Pancreas (tissue), 10 donors: ENCODE measurements at regions not wholly inside any gene's neighbourhood (a gene's known extent, or its start where the extent isn't known, plus 50 kb on each side); places are given as distances from the start of the nearest gene placed in this dataset.
A peak's percentile ranks its signal among the peaks of the same experiment; 100 is the strongest.

ENCODE experiments used
- ATAC-seq, 4 donors: fragments of 200-7000 bp; cut with Tn5 transposase; one replicate each; pipeline versions ENCODE4 v1.8.0 to v1.9.1; 2020; ENCODE audit warnings: mild to moderate bottlenecking in 4 of 4, moderate library complexity in 4 of 4
- DNase-seq, 6 donors: peaks; one replicate each; pipeline ENCODE4 v3.0.0-alpha.2; 2020
- FAIRE-seq: peaks from 2 replicates; lab custom pipeline; 2012; peaks lifted over from hg19 to GRCh38; lab: Jason Lieb, UNC
- H3K27ac ChIP-seq, 4 donors: fragments of 200-600 bp; sonication (generic); 1 replicate in 3 of 4; 2 replicates in 1 of 4; pipeline versions ENCODE4 v1.5.0 to v1.8.0; 2020
- H3K27me3 ChIP-seq, 4 donors: fragments of 200-600 bp; one replicate each; pipeline ENCODE4 v1.8.0; 2021
- H3K36me3 ChIP-seq, 3 donors: fragments of 200-600 bp; sonication (generic) in 1 of 3; one replicate each; pipeline versions ENCODE4 v1.5.0 to v1.8.0; 2020 to 2021
- H3K4me1 ChIP-seq, 3 donors: fragments of 200-600 bp; one replicate each; pipeline ENCODE4 v1.8.0; 2021
- H3K4me3 ChIP-seq, 4 donors: fragments of 200-600 bp; sonication (generic) in 2 of 4; one replicate each; pipeline versions ENCODE4 v1.5.0 to v1.8.0; 2020 to 2021
- H3K9me3 ChIP-seq, 4 donors: fragments of 200-600 bp; one replicate each; pipeline ENCODE4 v1.8.0; 2021
- WGBS, 2 donors: extraction: QIAGEN DNeasy Blood & Tissue Kit; methylation state at CpG; one replicate each; pipeline ENCODE4 v1.1.7; 2013; 5-methylcytosine and 5-hydroxymethylcytosine counted together
- intact Hi-C, 3 donors: fragments of 100-400 bp; cut with DNase I; formaldehyde crosslinking; loops; one replicate each; pipeline versions ENCODE4 v1.11.1 to v1.14.2; 2022
- TF ChIP-seq, protein P1 (sequence below), 4 donors: fragments of 200-600 bp; sonication (generic) in 3 of 4; IDR thresholded peaks; one replicate each; pipeline versions ENCODE4 v1.5.0 to v1.8.0; 2021; ENCODE audit warnings: antibody characterized with exemption in 4 of 4
- donor health status: healthy with polysubstance abuse.
- donor health status: DM: no; HTN: no; CAD: no; lungs with moderate emphysema.
- donor health status: DM: no; HTN: no; CAD: no.
- donor health status: control.
- donor health status: control.
- donor health status: Bipolar disorder and iron deficiency.
- donor health status: DM: yes; HTN: yes; CAD: no.
- donor health status: DM: no; HTN: no; CAD: no.
- donor health status: DM: no; HTN: no; CAD: no.
- donor health status: DM: yes; HTN: yes; CAD: no.

DNA sequence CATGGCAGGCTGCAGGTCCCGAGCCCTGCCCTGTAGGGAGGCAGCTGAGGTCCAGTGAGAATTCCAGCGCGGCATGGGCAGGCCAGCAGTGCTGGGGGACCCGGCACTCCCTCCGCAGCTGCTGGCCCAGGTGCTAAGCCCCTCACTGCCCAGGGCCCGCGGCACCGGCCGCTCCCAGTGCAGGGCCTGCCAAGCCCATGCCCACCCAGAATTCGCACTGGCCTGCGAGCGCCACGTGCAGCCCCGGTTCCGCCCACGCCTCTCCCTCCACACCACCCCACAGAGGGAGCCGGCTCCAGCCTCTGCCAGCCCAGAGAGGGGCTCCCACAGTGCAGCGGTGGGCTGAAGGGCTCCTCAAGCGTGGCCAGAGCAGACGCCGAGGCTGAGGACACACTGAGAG is 158.5 kb upstream of the ACVR2A start:
- H3K27me3 ChIP-seq, result no peaks in the 10 kb centered on the region
- DNase-seq, result peak in 2 of 6 donors; percentile 45 to 53
- no peak for FAIRE-seq
- no peaks in the 10 kb centered on the region for H3K9me3 ChIP-seq
- ATAC-seq, result no peak
- TF ChIP-seq, protein P1, sequence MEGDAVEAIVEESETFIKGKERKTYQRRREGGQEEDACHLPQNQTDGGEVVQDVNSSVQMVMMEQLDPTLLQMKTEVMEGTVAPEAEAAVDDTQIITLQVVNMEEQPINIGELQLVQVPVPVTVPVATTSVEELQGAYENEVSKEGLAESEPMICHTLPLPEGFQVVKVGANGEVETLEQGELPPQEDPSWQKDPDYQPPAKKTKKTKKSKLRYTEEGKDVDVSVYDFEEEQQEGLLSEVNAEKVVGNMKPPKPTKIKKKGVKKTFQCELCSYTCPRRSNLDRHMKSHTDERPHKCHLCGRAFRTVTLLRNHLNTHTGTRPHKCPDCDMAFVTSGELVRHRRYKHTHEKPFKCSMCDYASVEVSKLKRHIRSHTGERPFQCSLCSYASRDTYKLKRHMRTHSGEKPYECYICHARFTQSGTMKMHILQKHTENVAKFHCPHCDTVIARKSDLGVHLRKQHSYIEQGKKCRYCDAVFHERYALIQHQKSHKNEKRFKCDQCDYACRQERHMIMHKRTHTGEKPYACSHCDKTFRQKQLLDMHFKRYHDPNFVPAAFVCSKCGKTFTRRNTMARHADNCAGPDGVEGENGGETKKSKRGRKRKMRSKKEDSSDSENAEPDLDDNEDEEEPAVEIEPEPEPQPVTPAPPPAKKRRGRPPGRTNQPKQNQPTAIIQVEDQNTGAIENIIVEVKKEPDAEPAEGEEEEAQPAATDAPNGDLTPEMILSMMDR (IDR thresholded peaks at IDR 0.05), result no peak
- H3K27ac ChIP-seq, result no peak overlapping the region
- intact Hi-C loops, result no loop called here
- WGBS, 2 donors, result 88 to 91% methylated on average over 17 to 21 of the region's 21 CpGs
- H3K4me1 ChIP-seq, result no peaks in the 10 kb centered on the region
- no peaks in the 10 kb centered on the region for H3K36me3 ChIP-seq
- no peak overlapping the region for H3K4me3 ChIP-seq

DNA sequence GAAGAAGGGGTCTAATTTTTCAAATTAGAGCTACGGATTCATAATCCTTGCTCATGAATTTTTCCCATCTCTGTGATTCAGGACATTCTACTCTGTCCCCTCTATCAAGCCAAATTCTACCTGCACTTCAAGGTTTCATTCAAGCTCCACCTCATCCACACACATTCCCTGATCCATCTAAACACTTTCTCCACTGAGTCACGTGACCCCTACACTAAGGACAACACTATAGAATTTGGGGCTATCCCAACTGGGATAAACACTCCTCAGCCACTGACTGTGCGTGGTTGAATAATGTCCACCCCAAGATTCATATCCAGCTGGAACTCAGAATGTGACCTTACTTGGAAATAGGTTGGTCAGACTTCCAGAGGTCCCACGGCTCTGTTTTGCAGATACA is 159.9 kb upstream of the ACVR2A start:
- TF ChIP-seq, protein P1 (IDR thresholded peaks at IDR 0.05), result no peak
- ATAC-seq, result no peak

DNA sequence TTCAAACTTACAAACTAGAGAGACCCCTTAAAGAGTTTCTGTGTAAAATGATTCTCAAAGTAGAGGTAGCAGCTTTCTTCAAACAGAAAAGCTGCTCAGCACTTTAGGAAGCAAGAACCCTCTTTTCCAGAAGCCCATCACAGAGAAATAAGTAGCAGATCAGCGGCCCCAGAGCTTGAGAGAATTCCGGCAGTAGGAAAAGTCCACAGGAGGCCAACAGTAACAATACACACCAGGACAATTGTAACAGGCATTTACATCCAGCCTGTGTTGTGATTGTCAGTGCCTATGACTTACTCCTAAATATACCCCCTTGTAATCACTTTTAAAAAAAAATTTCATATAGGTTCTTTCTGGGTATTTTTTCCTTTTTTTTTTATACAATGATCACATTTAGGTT is 161.4 kb upstream of the ACVR2A start:
- ATAC-seq, result no peak
- 89 to 90% methylated on average over 2 of the region's 2 CpGs for WGBS, 2 donors
- FAIRE-seq, result no peak
- Histone ChIP-seq H3K36me3 (no peaks in the 10 kb centered on the region), H3K9me3 (no peaks in the 10 kb centered on the region), H3K4me1 (no peaks in the 10 kb centered on the region), H3K27me3 (no peaks in the 10 kb centered on the region), H3K27ac (no peak overlapping the region), H3K4me3 (no peak overlapping the region)
- intact Hi-C loops, result no loop called here
- DNase-seq, result no peak
- TF ChIP-seq, protein P1 (IDR thresholded peaks at IDR 0.05), result no peak

More for the DNA sequence above, 159.9 kb upstream of the ACVR2A start:
- FAIRE-seq, result no peak
- no peaks in the 10 kb centered on the region for H3K27me3 ChIP-seq
- H3K9me3 ChIP-seq, result no peaks in the 10 kb centered on the region
- H3K4me3 ChIP-seq, result no peak overlapping the region
- H3K36me3 ChIP-seq, result no peaks in the 10 kb centered on the region
- H3K27ac ChIP-seq, result no peak overlapping the region
- 70 to 88% methylated on average over 4 of the region's 4 CpGs for WGBS, 2 donors
- H3K4me1 ChIP-seq, result no peaks in the 10 kb centered on the region
- no peak for DNase-seq
- intact Hi-C loops, result no loop called here

DNA sequence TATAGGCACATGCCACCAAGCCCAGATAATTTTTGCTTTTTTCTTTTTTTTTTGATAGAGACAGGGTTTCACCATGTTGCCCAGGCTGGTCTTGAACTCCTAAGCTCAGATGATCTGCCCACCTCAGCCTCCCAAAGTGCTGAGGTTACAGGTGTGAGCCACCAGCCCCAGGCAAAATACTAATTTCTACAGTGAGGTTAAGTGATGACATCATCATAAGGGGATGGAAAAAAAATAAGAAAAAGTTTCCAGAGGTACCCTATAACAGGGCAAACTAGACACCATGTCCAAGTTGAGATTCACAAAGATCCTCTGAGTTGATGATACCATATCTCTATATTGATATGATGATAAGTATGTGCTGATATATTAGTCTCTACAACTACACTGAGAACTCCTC is 163.7 kb upstream of the ACVR2A start:
- ATAC-seq (no peak), DNase-seq (no peak), FAIRE-seq (no peak)
- Histone ChIP-seq H3K36me3 (no peaks in the 10 kb centered on the region), H3K9me3 (no peaks in the 10 kb centered on the region), H3K4me1 (no peaks in the 10 kb centered on the region), H3K4me3 (no peak overlapping the region), H3K27me3 (no peaks in the 10 kb centered on the region), H3K27ac (no peak overlapping the region)
- TF ChIP-seq, protein P1 (IDR thresholded peaks at IDR 0.05), result no peak
- intact Hi-C loops, result no loop called here

DNA sequence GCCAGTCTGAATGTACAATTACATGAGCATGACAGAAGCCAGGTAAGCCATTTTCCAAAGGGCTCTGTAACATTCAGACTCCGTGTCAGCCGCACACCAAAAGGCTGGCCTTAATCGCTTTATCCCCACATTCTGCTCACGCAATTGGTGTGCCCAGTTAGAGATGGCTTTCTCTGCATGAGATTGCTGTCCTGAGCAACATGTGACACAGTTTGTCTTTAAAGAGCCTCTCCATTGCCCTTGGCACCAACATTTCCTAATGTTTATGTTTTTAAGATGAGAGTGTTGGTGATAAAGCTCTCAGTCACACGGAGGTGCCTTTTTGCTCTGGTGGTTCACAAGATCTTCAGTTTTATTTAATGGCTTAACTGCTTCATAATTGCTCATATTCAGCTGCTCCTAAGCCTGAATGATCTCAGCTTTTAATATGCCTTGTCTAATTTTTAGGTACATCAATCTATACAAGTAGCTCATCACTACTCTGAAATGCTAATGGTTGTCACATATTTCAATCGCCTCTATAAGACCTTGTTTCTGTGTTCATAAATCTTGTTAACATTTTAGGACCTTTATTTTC is 164.8 kb upstream of the ACVR2A start:
- 76 to 79% methylated on average over 6 of the region's 6 CpGs for WGBS, 2 donors
- DNase-seq, result no peak

More for the DNA sequence above, 164.8 kb upstream of the ACVR2A start:
- Histone ChIP-seq H3K27ac (no peak overlapping the region), H3K4me3 (no peak overlapping the region), H3K4me1 (no peaks in the 10 kb centered on the region), H3K36me3 (no peaks in the 10 kb centered on the region), H3K27me3 (no peaks in the 10 kb centered on the region), H3K9me3 (no peaks in the 10 kb centered on the region)
- intact Hi-C loops, result no loop called here
- TF ChIP-seq, protein P1 (IDR thresholded peaks at IDR 0.05), result no peak
- ATAC-seq, result no peak
- no peak for FAIRE-seq
